H1 (cell line): ENCODE measurements at regions not wholly inside any gene's neighbourhood (a gene's known extent, or its start where the extent isn't known, plus 50 kb on each side); places are given as distances from the start of the nearest gene placed in this dataset.

Experiments used
- CTCF ChIA-PET: fragments of 300-600 bp; sonication (Branson Sonifier 250); formaldehyde crosslinking; loops from one replicate; lab custom pipeline; 2021; ENCODE audit not compliant: partially characterized antibody; lab: Charles Lee
- POLR2A ChIA-PET: fragments of 300-600 bp; sonication (Branson Sonifier 250); formaldehyde crosslinking; loops from one replicate; lab custom pipeline; 2021; ENCODE audit warnings: inconsistent platforms; ENCODE audit not compliant: partially characterized antibody; lab: Charles Lee
- DNase-seq, 2 experiments: peaks; one replicate each; pipeline versions ENCODE4 v3.0.0 to v3.0.0-alpha.2; 2010 to 2022; ENCODE audit warnings: low spot score in 2 of 2, low read depth in 1 of 2, mixed read lengths in 1 of 2
- FAIRE-seq: peaks from 2 replicates; lab custom pipeline; 2011; peaks lifted over from hg19 to GRCh38; lab: Jason Lieb, UNC
- H2AFZ ChIP-seq: 2 replicates; pipeline ENCODE4 v1.8.1; 2012; ENCODE audit warnings: low read length, inconsistent platforms
- H2AK5ac ChIP-seq: 2 replicates; pipeline ENCODE4 v1.6.1; 2013; ENCODE audit warnings: low read depth, low read length
- H2BK120ac ChIP-seq: replicated peaks from 2 replicates; pipeline ENCODE3; 2013; ENCODE audit warnings: low read depth, low read length, inconsistent platforms
- H2BK12ac ChIP-seq: 2 replicates; pipeline ENCODE4 v1.6.1; 2013; ENCODE audit warnings: low read depth, low read length
- H2BK15ac ChIP-seq: 2 replicates; pipeline ENCODE4 v1.6.1; 2013; ENCODE audit warnings: low read length
- H2BK20ac ChIP-seq: 2 replicates; pipeline ENCODE4 v1.6.1; 2013; ENCODE audit warnings: low read length
- H2BK5ac ChIP-seq: 2 replicates; pipeline ENCODE4 v1.6.1; 2013; ENCODE audit warnings: low read depth, low read length
- H3K14ac ChIP-seq: 2 replicates; pipeline ENCODE4 v1.6.1; 2013; ENCODE audit warnings: inconsistent platforms; ENCODE audit not compliant: insufficient read length
- H3K18ac ChIP-seq: 2 replicates; pipeline ENCODE4 v1.6.1; 2013; ENCODE audit warnings: low read length; ENCODE audit errors: extremely low read depth
- H3K23ac ChIP-seq: 2 replicates; pipeline ENCODE4 v1.6.1; 2013; ENCODE audit warnings: inconsistent platforms; ENCODE audit not compliant: insufficient read length
- H3K23me2 ChIP-seq: 2 replicates; pipeline ENCODE4 v1.6.1; 2013; ENCODE audit warnings: low read depth, low read length
- H3K27ac ChIP-seq: 2 replicates; pipeline ENCODE4 v1.6.1; 2011; ENCODE audit warnings: low read depth, low read length, inconsistent platforms
- H3K27me3 ChIP-seq, 4 experiments: replicated peaks in 1 of 4; 1 replicate in 1 of 4; 2 replicates in 3 of 4; pipeline versions ENCODE4 v1.6.1 to v1.8.1; 2011 to 2013; ENCODE audit warnings: low read length in 3 of 4, mild to moderate bottlenecking in 3 of 4, inconsistent platforms in 2 of 4, mixed read lengths in 2 of 4, moderate library complexity in 1 of 4; ENCODE audit not compliant: control insufficient read depth in 3 of 4, insufficient read depth in 3 of 4; ENCODE audit errors: extremely low read depth in 1 of 4
- H3K36me3 ChIP-seq, 4 experiments: 2 replicates each; pipeline versions ENCODE4 v1.6.1 to v1.8.1; 2011 to 2013; ENCODE audit warnings: mild to moderate bottlenecking in 4 of 4, low read length in 3 of 4, moderate library complexity in 2 of 4, control low read depth in 1 of 4, inconsistent platforms in 1 of 4; ENCODE audit not compliant: insufficient read depth in 4 of 4, control insufficient read depth in 2 of 4
- H3K4ac ChIP-seq: replicated peaks from 2 replicates; pipeline ENCODE3; 2013; ENCODE audit warnings: low read length, low read depth, mixed read lengths, inconsistent platforms; ENCODE audit not compliant: insufficient read length
- H3K4me1 ChIP-seq, 4 experiments: replicated peaks in 1 of 4; 1 replicate in 1 of 4; 2 replicates in 3 of 4; pipeline versions ENCODE4 v1.6.1 to v1.8.1; 2011 to 2013; ENCODE audit warnings: low read length in 3 of 4, inconsistent platforms in 2 of 4, mixed read lengths in 1 of 4; ENCODE audit not compliant: insufficient read depth in 4 of 4, control insufficient read depth in 3 of 4
- H3K4me2 ChIP-seq, 2 experiments: 2 replicates each; pipeline versions ENCODE4 v1.6.1 to v1.8.1; 2011 to 2013; ENCODE audit warnings: low read depth in 2 of 2, low read length in 2 of 2, control low read depth in 1 of 2, inconsistent platforms in 1 of 2, mild to moderate bottlenecking in 1 of 2; ENCODE audit not compliant: insufficient read depth in 1 of 2
- H3K4me3 ChIP-seq, 4 experiments: fragments of 200-600, 300-600 bp in 1 of 4; sonication (generic), shearing (Covaris generic), sonication (Bioruptor Twin) in 1 of 4; 2 replicates each; pipeline versions ENCODE4 v1.5.1 to v1.8.1; 2011 to 2016; ENCODE audit warnings: low read length in 4 of 4, low read depth in 3 of 4, control low read depth in 2 of 4, inconsistent platforms in 2 of 4, mild to moderate bottlenecking in 2 of 4, mixed read lengths in 1 of 4, moderate library complexity in 1 of 4; ENCODE audit not compliant: insufficient read depth in 2 of 4; ENCODE audit errors: extremely low read depth in 1 of 4
- H3K56ac ChIP-seq: replicated peaks from 2 replicates; pipeline ENCODE3; 2013; ENCODE audit warnings: low read depth, mild to moderate bottlenecking, mixed read lengths, low read length, inconsistent platforms; ENCODE audit not compliant: insufficient read length
- H3K79me1 ChIP-seq: 2 replicates; pipeline ENCODE4 v1.6.1; 2013; ENCODE audit warnings: low read depth, low read length, control low read depth
- H3K79me2 ChIP-seq, 2 experiments: 2 replicates each; pipeline versions ENCODE4 v1.6.1 to v1.8.1; 2012 to 2013; ENCODE audit warnings: low read length in 2 of 2, mild to moderate bottlenecking in 2 of 2, inconsistent platforms in 1 of 2; ENCODE audit not compliant: insufficient read depth in 2 of 2, control insufficient read depth in 1 of 2
- H3K9ac ChIP-seq, 4 experiments: replicated peaks in 1 of 4; 1 replicate in 1 of 4; 2 replicates in 3 of 4; pipeline versions ENCODE4 v1.6.1 to v1.8.1; 2011 to 2013; ENCODE audit warnings: low read depth in 3 of 4, low read length in 3 of 4, control low read depth in 2 of 4, mild to moderate bottlenecking in 2 of 4, moderate library complexity in 2 of 4, inconsistent platforms in 1 of 4; ENCODE audit errors: extremely low read depth in 1 of 4
- H3K9me3 ChIP-seq, 2 experiments: 2 replicates each; pipeline versions ENCODE4 v1.6.1 to v1.8.1; 2012 to 2013; ENCODE audit warnings: mild to moderate bottlenecking in 2 of 2, moderate library complexity in 2 of 2, control low read depth in 1 of 2, inconsistent platforms in 1 of 2, low read depth in 1 of 2, low read length in 1 of 2, mixed read lengths in 1 of 2; ENCODE audit not compliant: insufficient read depth in 2 of 2
- H4K20me1 ChIP-seq, 2 experiments: replicated peaks in 1 of 2; 2 replicates each; pipeline versions ENCODE3 to v1.8.1; 2011 to 2013; ENCODE audit warnings: inconsistent platforms in 2 of 2, low read length in 2 of 2, mild to moderate bottlenecking in 1 of 2; ENCODE audit not compliant: insufficient read depth in 2 of 2, control insufficient read depth in 1 of 2
- H4K5ac ChIP-seq: 2 replicates; pipeline ENCODE4 v1.6.1; 2013; ENCODE audit warnings: low read length, low read depth, mixed read lengths, inconsistent platforms; ENCODE audit not compliant: insufficient read length
- H4K8ac ChIP-seq: 2 replicates; pipeline ENCODE4 v1.8.0; 2013; ENCODE audit warnings: mild to moderate bottlenecking, moderate library complexity, low read length, inconsistent platforms; ENCODE audit not compliant: insufficient read depth; ENCODE audit errors: extremely low read depth
- H4K91ac ChIP-seq: replicated peaks from 2 replicates; pipeline ENCODE3; 2013; ENCODE audit warnings: low read length, mixed read lengths, inconsistent platforms; ENCODE audit not compliant: insufficient read length
- BCL11A ChIP-seq, 2 experiments: IDR thresholded peaks; one replicate each; pipeline ENCODE4 v1.6.1; 2011; ENCODE audit warnings: low read depth in 2 of 2, low read length in 2 of 2, mild to moderate bottlenecking in 2 of 2
- CBX5 ChIP-seq: fragments of 300-800, 300-1000 bp; sonication (generic); IDR thresholded peaks from 2 replicates; pipeline ENCODE4 v1.7.1; 2016; ENCODE audit warnings: antibody characterized with exemption, low read length, low read depth
- GABPA ChIP-seq: IDR thresholded peaks from 2 replicates; pipeline ENCODE4 v1.6.1; 2011; ENCODE audit warnings: mild to moderate bottlenecking, low read length, moderate library complexity, borderline replicate concordance; ENCODE audit not compliant: insufficient read depth
- RBBP5 ChIP-seq: IDR thresholded peaks from 2 replicates; pipeline ENCODE4 v1.7.1; 2012; ENCODE audit warnings: low read depth, mild to moderate bottlenecking, inconsistent platforms, low read length, moderate library complexity, borderline replicate concordance
- RNF2 ChIP-seq: fragments of 200-900, 300-1000 bp; sonication (generic); IDR thresholded peaks from 2 replicates; pipeline ENCODE4 v1.7.1; 2016; ENCODE audit warnings: borderline replicate concordance, low read depth, mild to moderate bottlenecking, antibody characterized with exemption, low read length; ENCODE audit not compliant: poor library complexity, severe bottlenecking; ENCODE audit errors: missing control alignments
- RXRA ChIP-seq: IDR thresholded peaks from 2 replicates; pipeline ENCODE4 v1.6.1; 2011; ENCODE audit warnings: low read depth, mild to moderate bottlenecking, low read length, moderate library complexity; ENCODE audit not compliant: insufficient read depth
- SIN3A ChIP-seq, 2 experiments: IDR thresholded peaks in 1 of 2; conservative IDR thresholded peaks in 1 of 2; 2 replicates each; pipeline ENCODE4 v1.6.1; 2011 to 2012; ENCODE audit warnings: low read length in 2 of 2, improper control_type of control experiment in 1 of 2, low read depth in 1 of 2, mild to moderate bottlenecking in 1 of 2
- SIX5 ChIP-seq: IDR thresholded peaks from 2 replicates; pipeline ENCODE4 v1.6.1; 2011; ENCODE audit warnings: mild to moderate bottlenecking, low read depth, low read length
- SUZ12 ChIP-seq: fragments of 200-600 bp; sonication (generic); IDR thresholded peaks from 2 replicates; pipeline ENCODE4 v1.6.1; 2012; ENCODE audit warnings: mild to moderate bottlenecking, inconsistent platforms, low read length, moderate library complexity, mixed read lengths
- TAF7 ChIP-seq: optimal IDR thresholded peaks from 2 replicates; pipeline ENCODE3; 2011; ENCODE audit warnings: low read depth, mild to moderate bottlenecking, inconsistent platforms, low read length, moderate library complexity, borderline replicate concordance
- TBP ChIP-seq: IDR thresholded peaks from 2 replicates; pipeline ENCODE4 v1.6.1; 2011; ENCODE audit warnings: low read depth, low read length, improper control_type of control experiment
- WGBS, 2 experiments: shearing (Covaris generic) in 1 of 2; methylation state at CpG; one replicate each; pipeline versions ENCODE4 v1.1.6 to v1.1.7; 2013 to 2015; ENCODE audit warnings: low lambda C conversion rate in 2 of 2, mixed read lengths in 2 of 2, inconsistent platforms in 1 of 2, low coverage in 1 of 2, missing lambda C conversion rate in 1 of 2; ENCODE audit not compliant: insufficient replicate concordance in 2 of 2, insufficient coverage in 1 of 2, insufficient read length in 1 of 2; ENCODE audit errors: extremely low coverage in 1 of 2, missing lambda C conversion rate in 1 of 2; 5-methylcytosine and 5-hydroxymethylcytosine counted together
- TF ChIP-seq, protein P1 (sequence below): IDR thresholded peaks from 2 replicates; pipeline ENCODE4 v1.6.1; 2011; ENCODE audit warnings: low read depth, mild to moderate bottlenecking, low read length; ENCODE audit not compliant: insufficient read depth

- Histone ChIP-seq H3K56ac (no peak overlapping the region), H3K18ac (no peak overlapping the region), H2BK15ac (no peak overlapping the region), H2BK5ac (no peak overlapping the region), H2AK5ac (no peak overlapping the region), H2BK12ac (no peak overlapping the region), H3K27ac (no peak overlapping the region), H2AFZ (no peak overlapping the region), H3K23ac (no peak overlapping the region), H3K36me3 (no peaks in the 10 kb centered on the region), H4K20me1 (no peaks in the 10 kb centered on the region), H3K4ac (no peak overlapping the region), H3K14ac (no peak overlapping the region), H3K23me2 (no peaks in the 10 kb centered on the region; the same call in 1 of the 2 replicates), H3K27me3 (no peaks in the 10 kb centered on the region; a peak in 1 of 7 replicates), H4K8ac (no peak overlapping the region), H3K9me3 (no peaks in the 10 kb centered on the region), H3K4me1 (peaks cover 0 to 8% (median 4%) of the 10 kb centered on the region in 4 experiments; a peak in 6 of 7 replicates), H3K4me3 (no peak overlapping the region), H2BK20ac (no peak overlapping the region), H3K4me2 (no peak overlapping the region), H2BK120ac (no peak overlapping the region), H4K91ac (no peak overlapping the region), H3K9ac (no peak overlapping the region), H3K79me1 (no peaks in the 10 kb centered on the region), H3K79me2 (no peaks in the 10 kb centered on the region), H4K5ac (no peak overlapping the region)
- CTCF ChIA-PET: interaction anchor here (1.1 to 2.4 kb wide), 3 partner anchors 10 to 296 kb away, joined by 3 to 9 read pairs (median 4); no protein-coding TSS in a partner anchor
- POLR2A ChIA-PET: no interaction called here
- WGBS, 2 experiments: 91% methylated on average over 8 of the region's 8 CpGs; no CpG with 5 or more reads in 1 of the 2 experiments
- no peak for FAIRE-seq
- no peak for DNase-seq
- TF ChIP-seq, protein P1, sequence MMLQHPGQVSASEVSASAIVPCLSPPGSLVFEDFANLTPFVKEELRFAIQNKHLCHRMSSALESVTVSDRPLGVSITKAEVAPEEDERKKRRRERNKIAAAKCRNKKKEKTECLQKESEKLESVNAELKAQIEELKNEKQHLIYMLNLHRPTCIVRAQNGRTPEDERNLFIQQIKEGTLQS: no peak
- TF ChIP-seq BCL11A (IDR thresholded peaks at IDR 0.05; ENCODE audit: low read depth in 2 of 2, low read length in 2 of 2): no peak
- no peak for TF ChIP-seq RNF2
- TF ChIP-seq GABPA: no peak
- TF ChIP-seq SIN3A (conservative IDR thresholded peaks at IDR 0.05 in 1 of 2, IDR thresholded peaks at IDR 0.05 in 1 of 2; ENCODE audit: low read depth in 1 of 2, low read length in 2 of 2): no peak
- TF ChIP-seq SIX5: no peak
- TF ChIP-seq CBX5: no peak
- no peak for TF ChIP-seq RXRA
- TF ChIP-seq TBP: no peak
- TF ChIP-seq SUZ12: no peak
- no peak for TF ChIP-seq TAF7
- TF ChIP-seq RBBP5: no peak
These were observed 74.7 kb upstream of the NCOR2 start for GRCh38 chr12:124642105-124642504.
